ENCODE measurements at regions not wholly inside any gene's neighbourhood (a gene's known extent, or its start where the extent isn't known, plus 50 kb on each side); places are given as distances from the start of the nearest gene placed in this dataset.

GRCh38 chr20:60764328-60764727 lies 487.7 kb upstream of the CDH4 start:
- Histone ChIP-seq H3K27me3 (ENCODE audit: insufficient read depth, poor library complexity, severe bottlenecking) (peaks cover 2% of the 10 kb centered on the region), H3K27ac (replicated peaks) (no peak overlapping the region), H3K4me3 (replicated peaks; ENCODE audit: insufficient read depth, low read length) (no peak overlapping the region)
- TF ChIP-seq POLR2AphosphoS5 (IDR thresholded peaks at IDR 0.05; ENCODE audit: low read depth) (no peak), GABPA (IDR thresholded peaks at IDR 0.05; ENCODE audit: low read depth) (no peak), REST (IDR thresholded peaks at IDR 0.05; ENCODE audit: insufficient replicate concordance, low read depth) (no peak), CTCF (IDR thresholded peaks at IDR 0.05; ENCODE audit: insufficient read depth, low read length) (no peak)
- no peak for DNase-seq (ENCODE audit: low read depth in 1 of 2, low spot score in 1 of 2)

DNA sequence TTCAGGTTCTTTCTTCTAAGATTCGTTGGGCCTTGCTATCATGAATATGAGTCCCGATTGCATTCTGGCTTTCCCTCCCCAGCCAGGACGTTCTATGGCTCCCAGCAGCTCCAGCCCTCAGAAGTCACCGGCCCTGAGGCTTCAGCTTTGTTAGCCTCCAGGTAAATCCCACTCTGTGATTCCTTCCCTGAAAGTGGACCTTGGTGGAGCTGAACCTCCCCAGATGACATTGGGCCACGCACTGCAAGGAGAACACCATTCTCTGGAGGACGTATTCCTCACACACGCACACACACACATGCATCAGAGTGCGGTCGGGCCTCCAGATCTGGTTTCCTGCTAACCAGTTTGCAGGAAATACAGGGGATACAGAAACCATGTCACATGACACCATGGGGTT lies 487.3 kb upstream of the CDH4 start:
- Histone ChIP-seq H3K4me3 (replicated peaks; ENCODE audit: insufficient read depth, low read length) (no peak overlapping the region), H3K27ac (replicated peaks) (no peak overlapping the region), H3K27me3 (ENCODE audit: insufficient read depth, poor library complexity, severe bottlenecking) (peaks cover 2% of the 10 kb centered on the region)
- TF ChIP-seq REST (IDR thresholded peaks at IDR 0.05; ENCODE audit: insufficient replicate concordance, low read depth) (no peak), POLR2AphosphoS5 (IDR thresholded peaks at IDR 0.05; ENCODE audit: low read depth) (no peak), SPI1 (IDR thresholded peaks at IDR 0.05; ENCODE audit: borderline replicate concordance, low read depth) (no peak), GABPA (IDR thresholded peaks at IDR 0.05; ENCODE audit: low read depth) (no peak), CTCF (IDR thresholded peaks at IDR 0.05; ENCODE audit: insufficient read depth, low read length) (no peak)
- DNase-seq (ENCODE audit: low read depth in 1 of 2, low spot score in 1 of 2): no peak

GRCh38 chr20:60765821-60766403 lies 486.1 kb upstream of the CDH4 start:
- DNase-seq (ENCODE audit: low read depth in 1 of 2, low spot score in 1 of 2): no peak
- no peak for TF ChIP-seq GABPA (IDR thresholded peaks at IDR 0.05; ENCODE audit: low read depth)
- no peak for TF ChIP-seq CTCF (IDR thresholded peaks at IDR 0.05; ENCODE audit: insufficient read depth, low read length)
- TF ChIP-seq SPI1 (IDR thresholded peaks at IDR 0.05; ENCODE audit: borderline replicate concordance, low read depth): no peak
- TF ChIP-seq REST (IDR thresholded peaks at IDR 0.05; ENCODE audit: insufficient replicate concordance, low read depth): no peak
- no peak for TF ChIP-seq POLR2AphosphoS5 (IDR thresholded peaks at IDR 0.05; ENCODE audit: low read depth)
- no peak overlapping the region for H3K4me3 ChIP-seq (replicated peaks; ENCODE audit: insufficient read depth, low read length)

More at GRCh38 chr20:60765821-60766403, 486.1 kb upstream of the CDH4 start:
- no peak overlapping the region for H3K27ac ChIP-seq (replicated peaks)
- peaks cover 2% of the 10 kb centered on the region for H3K27me3 ChIP-seq (ENCODE audit: insufficient read depth, poor library complexity, severe bottlenecking)

All from HL-60 (cell line).